GM23248 (cell line): ENCODE measurements at regions not wholly inside any gene's neighbourhood (a gene's known extent, or its start where the extent isn't known, plus 50 kb on each side); places are given as distances from the start of the nearest gene placed in this dataset.

ENCODE experiments used
- EZH2 ChIP-seq: fragments of 200-600 bp; sonication (generic); IDR thresholded peaks from 2 replicates; pipeline ENCODE4 v1.6.1; 2018; ENCODE audit warnings: antibody characterized with exemption, mild to moderate bottlenecking; ENCODE audit not compliant: insufficient read depth, poor library complexity, severe bottlenecking
- EZH2phosphoT487 ChIP-seq: fragments of 200-600 bp; sonication (generic); IDR thresholded peaks from 2 replicates; pipeline ENCODE4 v1.6.1; 2018; ENCODE audit warnings: antibody characterized with exemption, moderate library complexity, mild to moderate bottlenecking, low read depth; ENCODE audit not compliant: insufficient read depth

- TF ChIP-seq EZH2 (no peak), EZH2phosphoT487 (no peak)
These were observed 807.1 kb downstream of the EDEM1 start for GRCh38 chr3:5994651-5995050.
